Transverse colon (tissue), 4 donors: ENCODE measurements at regions not wholly inside any gene's neighbourhood (a gene's known extent, or its start where the extent isn't known, plus 50 kb on each side); places are given as distances from the start of the nearest gene placed in this dataset.

Experiments used
- DNase-seq: peaks from one replicate; pipeline ENCODE4 v3.0.0-alpha.2; 2019
- H3K27ac ChIP-seq, 4 donors: fragments of 200-600 bp; sonication (generic); 2 replicates each; pipeline ENCODE4 v1.5.1; 2016 to 2018; ENCODE audit warnings: inconsistent platforms in 4 of 4
- H3K27me3 ChIP-seq: fragments of 200-600 bp; sonication (generic); 2 replicates; pipeline ENCODE4 v1.5.1; 2017; ENCODE audit warnings: inconsistent platforms
- H3K36me3 ChIP-seq, 4 donors: fragments of 200-600 bp; sonication (generic); 2 replicates each; pipeline ENCODE4 v1.5.1; 2017 to 2019; ENCODE audit warnings: inconsistent platforms in 4 of 4
- H3K4me1 ChIP-seq, 4 donors: fragments of 200-600 bp; sonication (generic); 2 replicates each; pipeline ENCODE4 v1.5.1; 2017 to 2020; ENCODE audit warnings: inconsistent platforms in 4 of 4
- H3K4me3 ChIP-seq, 4 donors: fragments of 200-600 bp; sonication (generic); 1 replicate in 1 of 4; 2 replicates in 3 of 4; pipeline versions ENCODE4 v1.5.1 to v1.6.1; 2017 to 2019; ENCODE audit warnings: inconsistent platforms in 4 of 4
- H3K9me3 ChIP-seq, 2 donors: fragments of 200-600 bp; sonication (generic); 2 replicates each; pipeline ENCODE4 v1.5.1; 2017 to 2019; ENCODE audit warnings: inconsistent platforms in 2 of 2
- EP300 ChIP-seq: sonication (generic); formaldehyde crosslinking; IDR thresholded peaks from one replicate; pipeline ENCODE4 v1.6.1; 2017; ENCODE audit warnings: antibody characterized with exemption, low read depth
- POLR2A ChIP-seq: fragments of 450-650 bp; IDR thresholded peaks from one replicate; pipeline ENCODE4 v1.6.1; 2016; ENCODE audit warnings: antibody characterized with exemption, mild to moderate bottlenecking, moderate library complexity
- POLR2AphosphoS5 ChIP-seq, 3 donors: sonication (generic); formaldehyde crosslinking; IDR thresholded peaks; one replicate each; pipeline ENCODE4 v1.6.1; 2016; ENCODE audit warnings: antibody characterized with exemption in 3 of 3
- WGBS, 2 donors: methylation state at CpG; one replicate each; pipeline ENCODE4 v1.1.5; 2018; ENCODE audit warnings: low coverage in 1 of 2; 5-methylcytosine and 5-hydroxymethylcytosine counted together
- in situ Hi-C, 4 donors: fragments of 200-750 bp; cut with MboI; loops; one replicate each; pipeline versions ENCODE4 v1.15.0 to v1.15.1; 2017; ENCODE audit warnings: low sequenced_read_pairs in 3 of 4, low pct_ligation_motif_present in 1 of 4, low pct_unique_long_range_greater_than_20kb in 1 of 4
- intact Hi-C: fragments of 100-400 bp; cut with DNase I; formaldehyde crosslinking; loops from one replicate; pipeline ENCODE4 v1.15.1; 2023; ENCODE audit warnings: low total_unique reads
- TF ChIP-seq, protein P1 (sequence below), 5 experiments: fragments of 200-600 bp in 3 of 5; fragments of 450-650 bp in 2 of 5; sonication (generic) in 3 of 5; IDR thresholded peaks; 1 replicate in 2 of 5; 2 replicates in 3 of 5; pipeline ENCODE4 v1.5.1; 2016 to 2017; ENCODE audit warnings: antibody characterized with exemption in 5 of 5, inconsistent platforms in 3 of 5, mild to moderate bottlenecking in 2 of 5, moderate library complexity in 1 of 5

DNA sequence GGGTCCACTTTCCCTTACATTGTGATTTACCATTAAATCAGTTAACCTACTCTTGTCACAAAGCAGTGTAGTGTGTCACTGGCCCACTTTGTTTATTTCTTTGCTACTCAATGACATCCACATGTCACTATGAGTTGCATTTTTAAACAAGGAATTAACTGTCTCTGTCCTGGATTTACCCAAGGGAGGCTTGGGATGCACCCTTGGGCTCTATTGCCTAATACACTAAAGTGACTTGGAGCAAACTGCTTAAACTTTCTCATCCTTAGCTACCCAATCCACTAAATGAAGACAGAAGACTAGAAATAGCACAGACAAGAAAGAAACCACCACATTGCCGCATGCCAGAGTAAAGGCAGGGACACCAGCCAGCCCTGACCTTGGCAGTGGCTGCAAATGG lies 136.2 kb upstream of the TIAM1 start:
- no peak for DNase-seq
- TF ChIP-seq POLR2AphosphoS5 (IDR thresholded peaks at IDR 0.05) (no peak), POLR2A (no peak), EP300 (no peak)
- TF ChIP-seq, protein P1, sequence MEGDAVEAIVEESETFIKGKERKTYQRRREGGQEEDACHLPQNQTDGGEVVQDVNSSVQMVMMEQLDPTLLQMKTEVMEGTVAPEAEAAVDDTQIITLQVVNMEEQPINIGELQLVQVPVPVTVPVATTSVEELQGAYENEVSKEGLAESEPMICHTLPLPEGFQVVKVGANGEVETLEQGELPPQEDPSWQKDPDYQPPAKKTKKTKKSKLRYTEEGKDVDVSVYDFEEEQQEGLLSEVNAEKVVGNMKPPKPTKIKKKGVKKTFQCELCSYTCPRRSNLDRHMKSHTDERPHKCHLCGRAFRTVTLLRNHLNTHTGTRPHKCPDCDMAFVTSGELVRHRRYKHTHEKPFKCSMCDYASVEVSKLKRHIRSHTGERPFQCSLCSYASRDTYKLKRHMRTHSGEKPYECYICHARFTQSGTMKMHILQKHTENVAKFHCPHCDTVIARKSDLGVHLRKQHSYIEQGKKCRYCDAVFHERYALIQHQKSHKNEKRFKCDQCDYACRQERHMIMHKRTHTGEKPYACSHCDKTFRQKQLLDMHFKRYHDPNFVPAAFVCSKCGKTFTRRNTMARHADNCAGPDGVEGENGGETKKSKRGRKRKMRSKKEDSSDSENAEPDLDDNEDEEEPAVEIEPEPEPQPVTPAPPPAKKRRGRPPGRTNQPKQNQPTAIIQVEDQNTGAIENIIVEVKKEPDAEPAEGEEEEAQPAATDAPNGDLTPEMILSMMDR (IDR thresholded peaks at IDR 0.05) = no peak
- Histone ChIP-seq H3K4me1 (no peaks in the 10 kb centered on the region), H3K4me3 (no peak overlapping the region), H3K27ac (no peak overlapping the region), H3K9me3 (peaks cover 0 to 2% of the 10 kb centered on the region in 2 donors), H3K36me3 (no peaks in the 10 kb centered on the region), H3K27me3 (no peaks in the 10 kb centered on the region)
- 92% methylated on average over 1 of the region's 1 CpG; no CpG with 5 or more reads in 1 of the 2 donors for WGBS, 2 donors
- in situ Hi-C loops = no loop called here
- intact Hi-C loops = no loop called here

DNA sequence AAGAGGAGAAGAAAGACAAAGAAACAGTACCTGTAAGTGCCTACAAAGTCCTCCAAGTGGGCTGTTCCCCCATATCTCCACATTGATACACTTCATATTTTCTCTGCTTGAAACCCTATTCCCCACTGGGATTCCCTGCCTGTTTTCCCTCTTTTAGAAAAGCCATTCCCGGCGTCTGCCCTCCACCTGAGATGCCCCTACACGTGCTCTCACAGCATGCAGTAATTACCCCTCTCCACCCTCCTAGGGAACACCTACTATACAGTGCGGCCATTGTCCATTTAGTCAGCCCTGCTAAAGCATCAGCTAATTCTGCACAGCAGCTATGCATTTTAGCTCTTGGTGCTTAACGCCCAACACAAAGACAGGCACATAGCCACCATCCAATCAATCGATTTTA lies 135.7 kb upstream of the TIAM1 start:
- TF ChIP-seq POLR2AphosphoS5 (IDR thresholded peaks at IDR 0.05) (no peak), POLR2A (no peak), EP300 (no peak)
- TF ChIP-seq, protein P1 (IDR thresholded peaks at IDR 0.05) = no peak
- no peaks in the 10 kb centered on the region for H3K9me3 ChIP-seq
- DNase-seq = no peak
- intact Hi-C loops (no loop called here), in situ Hi-C loops (no loop called here)
- H3K36me3 ChIP-seq = no peaks in the 10 kb centered on the region
- H3K4me3 ChIP-seq = no peak overlapping the region
- no peaks in the 10 kb centered on the region for H3K4me1 ChIP-seq
- no peaks in the 10 kb centered on the region for H3K27me3 ChIP-seq
- no peak overlapping the region for H3K27ac ChIP-seq
- 78 to 84% methylated on average over 6 of the region's 6 CpGs for WGBS, 2 donors

DNA sequence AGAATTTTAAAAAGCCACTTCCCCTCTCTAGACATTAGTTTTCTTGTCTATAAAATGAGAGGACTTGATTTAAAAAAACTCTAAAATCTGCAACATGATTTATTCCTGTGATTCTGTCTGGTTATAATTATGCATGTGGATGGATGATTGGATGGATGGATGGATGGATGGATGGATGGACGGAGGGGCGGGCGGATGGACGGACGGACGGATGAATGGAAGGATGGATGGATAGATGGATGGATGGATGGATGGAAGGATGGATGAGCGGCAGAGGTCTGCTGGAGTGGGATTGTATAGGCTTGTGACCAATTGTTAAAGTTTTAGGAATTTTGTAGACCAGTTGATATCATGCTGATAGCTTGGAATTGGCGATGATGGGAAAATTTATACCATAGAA lies 135.2 kb upstream of the TIAM1 start:
- no peak for DNase-seq
- Histone ChIP-seq H3K4me1 (no peaks in the 10 kb centered on the region), H3K36me3 (no peaks in the 10 kb centered on the region), H3K27ac (no peak overlapping the region), H3K9me3 (no peaks in the 10 kb centered on the region), H3K27me3 (no peaks in the 10 kb centered on the region), H3K4me3 (no peak overlapping the region)
- in situ Hi-C loops = no loop called here
- WGBS, 2 donors = 92 to 96% methylated on average over 8 of the region's 8 CpGs
- intact Hi-C loops = no loop called here
- TF ChIP-seq, protein P1 (IDR thresholded peaks at IDR 0.05) = no peak
- no peak for TF ChIP-seq EP300
- no peak for TF ChIP-seq POLR2A
- TF ChIP-seq POLR2AphosphoS5 (IDR thresholded peaks at IDR 0.05) = no peak

DNA sequence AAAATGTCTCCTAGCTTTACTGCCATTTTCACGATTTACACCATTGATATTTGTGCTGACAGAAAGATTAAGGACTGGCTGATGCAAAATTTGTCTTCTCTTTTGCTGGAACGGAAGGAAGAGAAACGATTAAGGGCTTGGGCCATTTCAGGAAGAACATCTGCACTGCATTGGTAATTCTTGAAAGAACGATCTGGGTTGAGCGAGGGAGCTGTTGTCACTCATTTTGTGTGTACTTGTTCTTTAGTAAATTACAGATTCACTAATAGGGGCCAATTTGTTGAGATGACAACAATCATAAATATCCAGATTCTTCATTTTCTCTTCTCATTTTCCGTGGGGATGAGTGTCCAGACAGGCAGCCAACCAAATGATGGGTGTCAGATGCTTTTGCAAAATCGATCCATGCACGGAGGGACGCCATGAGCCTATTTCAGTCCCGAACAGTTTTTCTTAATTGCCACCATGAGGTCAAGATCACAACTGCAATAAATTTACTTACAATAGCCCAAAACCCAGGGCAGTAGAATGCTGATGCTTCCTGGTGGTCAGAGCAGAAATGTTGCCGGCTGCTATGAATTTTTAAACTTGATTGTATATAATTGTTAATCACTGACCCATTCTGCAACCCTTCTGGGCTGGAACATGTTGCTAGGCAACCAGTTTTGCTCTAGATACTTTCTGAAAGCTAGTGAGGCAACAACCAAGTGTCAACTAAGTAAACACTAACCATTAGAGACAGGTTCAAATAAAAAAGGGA lies 132.4 kb upstream of the TIAM1 start:
- H3K27me3 ChIP-seq = no peaks in the 10 kb centered on the region
- TF ChIP-seq EP300 (no peak), POLR2A (no peak), POLR2AphosphoS5 (IDR thresholded peaks at IDR 0.05) (no peak)
- TF ChIP-seq, protein P1 (IDR thresholded peaks at IDR 0.05) = no peak
- no peaks in the 10 kb centered on the region for H3K9me3 ChIP-seq
- WGBS, 2 donors = 69 to 84% methylated on average over 11 of the region's 11 CpGs
- in situ Hi-C loops = no loop called here
- H3K4me3 ChIP-seq = no peak overlapping the region
- H3K4me1 ChIP-seq = no peaks in the 10 kb centered on the region
- no peak overlapping the region for H3K27ac ChIP-seq
- DNase-seq = no peak
- H3K36me3 ChIP-seq = no peaks in the 10 kb centered on the region
- intact Hi-C loops = no loop called here
